Esophagus muscularis mucosa (tissue), 4 donors: ENCODE measurements at regions not wholly inside any gene's neighbourhood (a gene's known extent, or its start where the extent isn't known, plus 50 kb on each side); places are given as distances from the start of the nearest gene placed in this dataset.

Source experiments
- EP300 ChIP-seq: sonication (generic); formaldehyde crosslinking; IDR thresholded peaks from one replicate; pipeline ENCODE4 v1.6.1; 2017; ENCODE audit warnings: antibody characterized with exemption
- POLR2A ChIP-seq: fragments of 450-650 bp; IDR thresholded peaks from one replicate; pipeline ENCODE4 v1.6.1; 2017; ENCODE audit warnings: antibody characterized with exemption, moderate library complexity, mild to moderate bottlenecking, low read depth
- TF ChIP-seq, protein P1 (sequence below), 3 experiments: fragments of 200-600 bp in 2 of 3; fragments of 450-650 bp in 1 of 3; sonication (generic) in 2 of 3; IDR thresholded peaks; one replicate each; pipeline ENCODE4 v1.5.1; 2017 to 2019; ENCODE audit warnings: antibody characterized with exemption in 3 of 3, mild to moderate bottlenecking in 2 of 3, moderate library complexity in 1 of 3

DNA sequence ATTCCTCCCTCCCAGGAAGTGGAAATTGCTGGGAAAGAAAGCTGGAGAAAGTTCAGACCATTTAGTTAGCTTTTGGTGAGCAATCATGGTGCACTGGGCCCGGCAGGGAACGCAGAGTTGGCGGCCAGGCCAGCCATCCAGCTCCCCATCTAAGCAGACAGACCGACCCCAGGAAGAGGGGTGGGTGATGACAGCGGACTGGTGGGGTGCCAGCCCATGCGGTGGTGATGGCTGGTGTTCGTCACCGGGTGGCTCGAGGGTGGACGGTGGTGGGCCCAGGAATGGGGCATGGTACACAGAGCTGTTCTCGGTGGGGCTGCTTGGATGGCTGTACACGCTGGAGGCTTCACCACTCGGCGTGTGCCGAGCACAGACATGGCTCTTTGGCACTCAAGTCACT, 85.6 kb upstream of the ARAP3 start:
- TF ChIP-seq EP300: no peak
- no peak for TF ChIP-seq POLR2A
- TF ChIP-seq, protein P1, sequence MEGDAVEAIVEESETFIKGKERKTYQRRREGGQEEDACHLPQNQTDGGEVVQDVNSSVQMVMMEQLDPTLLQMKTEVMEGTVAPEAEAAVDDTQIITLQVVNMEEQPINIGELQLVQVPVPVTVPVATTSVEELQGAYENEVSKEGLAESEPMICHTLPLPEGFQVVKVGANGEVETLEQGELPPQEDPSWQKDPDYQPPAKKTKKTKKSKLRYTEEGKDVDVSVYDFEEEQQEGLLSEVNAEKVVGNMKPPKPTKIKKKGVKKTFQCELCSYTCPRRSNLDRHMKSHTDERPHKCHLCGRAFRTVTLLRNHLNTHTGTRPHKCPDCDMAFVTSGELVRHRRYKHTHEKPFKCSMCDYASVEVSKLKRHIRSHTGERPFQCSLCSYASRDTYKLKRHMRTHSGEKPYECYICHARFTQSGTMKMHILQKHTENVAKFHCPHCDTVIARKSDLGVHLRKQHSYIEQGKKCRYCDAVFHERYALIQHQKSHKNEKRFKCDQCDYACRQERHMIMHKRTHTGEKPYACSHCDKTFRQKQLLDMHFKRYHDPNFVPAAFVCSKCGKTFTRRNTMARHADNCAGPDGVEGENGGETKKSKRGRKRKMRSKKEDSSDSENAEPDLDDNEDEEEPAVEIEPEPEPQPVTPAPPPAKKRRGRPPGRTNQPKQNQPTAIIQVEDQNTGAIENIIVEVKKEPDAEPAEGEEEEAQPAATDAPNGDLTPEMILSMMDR (IDR thresholded peaks at IDR 0.05): no peak
